ENCODE measurements at regions not wholly inside any gene's neighbourhood (a gene's known extent, or its start where the extent isn't known, plus 50 kb on each side); places are given as distances from the start of the nearest gene placed in this dataset.

DNA sequence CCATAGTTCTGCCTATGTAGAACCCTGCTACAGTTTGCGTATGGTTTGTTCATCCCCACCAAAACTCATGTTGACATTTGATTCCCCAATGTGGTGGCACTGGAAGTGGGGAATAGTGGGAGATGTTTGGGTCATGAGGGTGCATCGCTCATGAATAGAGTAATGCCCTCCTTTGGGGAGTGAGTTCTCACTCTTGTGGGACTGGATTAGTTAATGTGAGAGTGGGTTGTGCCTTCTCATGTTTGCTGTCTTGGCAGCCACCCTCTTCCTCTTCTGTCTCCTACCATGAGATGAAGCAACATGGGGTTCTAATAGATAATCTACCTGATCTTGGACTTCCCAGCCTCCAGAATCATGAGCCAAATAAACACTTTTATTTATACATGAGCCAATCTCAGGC is 237.2 kb upstream of the APCDD1 start:
- H3K27me3 ChIP-seq (ENCODE audit: control insufficient read depth in 3 of 3, insufficient read depth in 3 of 3, low read length in 2 of 3) = no peaks in the 10 kb centered on the region
- no peak overlapping the region for H3K27ac ChIP-seq (ENCODE audit: low read depth in 1 of 2, low read length in 1 of 2)
- ATAC-seq (ENCODE audit: insufficient read depth, low FRiP score) = no peak
- no peak for DNase-seq
- H3K4me1 ChIP-seq (ENCODE audit: control insufficient read depth in 5 of 5, insufficient read depth in 5 of 5, low read length in 5 of 5) = peaks cover 0 to 3% (median 0%) of the 10 kb centered on the region in 5 donors
- no peak overlapping the region for H3K9ac ChIP-seq (ENCODE audit: insufficient read depth in 1 of 2, low read length in 2 of 2)
- H3K9me3 ChIP-seq (ENCODE audit: control insufficient read depth in 4 of 4, insufficient read depth in 3 of 4, low read length in 3 of 4) = peaks cover 0 to 5% (median 3%) of the 10 kb centered on the region in 4 donors
- TF ChIP-seq, protein P1, sequence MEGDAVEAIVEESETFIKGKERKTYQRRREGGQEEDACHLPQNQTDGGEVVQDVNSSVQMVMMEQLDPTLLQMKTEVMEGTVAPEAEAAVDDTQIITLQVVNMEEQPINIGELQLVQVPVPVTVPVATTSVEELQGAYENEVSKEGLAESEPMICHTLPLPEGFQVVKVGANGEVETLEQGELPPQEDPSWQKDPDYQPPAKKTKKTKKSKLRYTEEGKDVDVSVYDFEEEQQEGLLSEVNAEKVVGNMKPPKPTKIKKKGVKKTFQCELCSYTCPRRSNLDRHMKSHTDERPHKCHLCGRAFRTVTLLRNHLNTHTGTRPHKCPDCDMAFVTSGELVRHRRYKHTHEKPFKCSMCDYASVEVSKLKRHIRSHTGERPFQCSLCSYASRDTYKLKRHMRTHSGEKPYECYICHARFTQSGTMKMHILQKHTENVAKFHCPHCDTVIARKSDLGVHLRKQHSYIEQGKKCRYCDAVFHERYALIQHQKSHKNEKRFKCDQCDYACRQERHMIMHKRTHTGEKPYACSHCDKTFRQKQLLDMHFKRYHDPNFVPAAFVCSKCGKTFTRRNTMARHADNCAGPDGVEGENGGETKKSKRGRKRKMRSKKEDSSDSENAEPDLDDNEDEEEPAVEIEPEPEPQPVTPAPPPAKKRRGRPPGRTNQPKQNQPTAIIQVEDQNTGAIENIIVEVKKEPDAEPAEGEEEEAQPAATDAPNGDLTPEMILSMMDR (IDR thresholded peaks at IDR 0.05; ENCODE audit: control extremely low read depth, extremely low read depth) = no peak
- no peaks in the 10 kb centered on the region for H3K36me3 ChIP-seq (ENCODE audit: control insufficient read depth in 4 of 4, insufficient read depth in 4 of 4, low read length in 4 of 4)
- H3K4me3 ChIP-seq = no peak overlapping the region
- WGBS, 2 donors = 63 to 75% methylated on average over 2 of the region's 2 CpGs

DNA sequence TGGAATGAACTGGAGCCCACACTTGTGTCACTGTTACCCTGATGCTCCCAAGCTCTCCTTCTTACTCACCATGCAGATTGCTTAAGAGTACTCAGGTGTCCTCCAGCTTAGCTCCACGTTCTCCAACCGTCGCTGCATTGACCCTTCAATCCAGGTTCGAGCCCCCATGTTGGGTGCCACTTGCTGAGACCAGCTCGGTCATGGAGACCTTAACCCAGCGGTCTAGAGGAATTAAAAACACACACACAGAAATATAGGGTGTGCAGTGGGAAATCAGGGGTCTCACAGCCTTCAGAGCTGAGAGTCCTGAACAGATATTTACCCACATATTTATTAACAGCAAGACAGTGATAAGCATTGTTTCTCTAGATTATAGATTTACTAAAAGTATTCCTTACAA is 229.1 kb upstream of the APCDD1 start:
- TF ChIP-seq, protein P1 (IDR thresholded peaks at IDR 0.05; ENCODE audit: control extremely low read depth, extremely low read depth) = no peak
- H3K4me3 ChIP-seq = no peak overlapping the region
- no peaks in the 10 kb centered on the region for H3K27me3 ChIP-seq (ENCODE audit: control insufficient read depth in 3 of 3, insufficient read depth in 3 of 3, low read length in 2 of 3)
- H3K9ac ChIP-seq (ENCODE audit: insufficient read depth in 1 of 2, low read length in 2 of 2) = no peak overlapping the region
- DNase-seq (no peak), ATAC-seq (ENCODE audit: insufficient read depth, low FRiP score) (no peak)
- peaks cover 2 to 8% (median 5%) of the 10 kb centered on the region in 4 donors for H3K9me3 ChIP-seq (ENCODE audit: control insufficient read depth in 4 of 4, insufficient read depth in 3 of 4, low read length in 3 of 4)
- peaks cover 0 to 6% (median 0%) of the 10 kb centered on the region in 5 donors for H3K4me1 ChIP-seq (ENCODE audit: control insufficient read depth in 5 of 5, insufficient read depth in 5 of 5, low read length in 5 of 5)
- no peak overlapping the region for H3K27ac ChIP-seq (ENCODE audit: low read depth in 1 of 2, low read length in 1 of 2)
- WGBS, 2 donors = 97 to 98% methylated on average over 6 of the region's 6 CpGs
- H3K36me3 ChIP-seq (ENCODE audit: control insufficient read depth in 4 of 4, insufficient read depth in 4 of 4, low read length in 4 of 4) = no peaks in the 10 kb centered on the region

DNA sequence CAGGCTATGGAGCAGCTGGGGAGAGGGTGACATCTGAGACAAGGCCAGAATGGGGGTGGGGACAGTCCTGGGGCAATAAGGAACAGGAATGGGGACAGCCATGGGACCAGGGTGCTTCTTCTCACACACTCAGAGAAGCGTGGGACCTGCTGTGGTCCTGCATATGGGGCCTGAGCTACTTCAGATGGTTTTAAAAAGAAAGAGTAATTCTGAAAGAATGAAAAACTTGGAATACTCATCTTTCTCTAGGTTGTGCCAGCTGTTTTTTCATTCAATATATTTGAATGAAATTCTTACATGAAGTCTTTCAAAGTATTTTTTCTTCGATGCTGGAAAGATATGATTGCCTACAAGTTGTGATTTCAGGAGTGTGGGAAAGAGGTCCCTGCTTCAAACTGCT is 227.5 kb upstream of the APCDD1 start:
- WGBS, 2 donors = 87 to 93% methylated on average over 2 of the region's 2 CpGs
- Histone ChIP-seq H3K27me3 (ENCODE audit: control insufficient read depth in 3 of 3, insufficient read depth in 3 of 3, low read length in 2 of 3) (no peaks in the 10 kb centered on the region), H3K9me3 (ENCODE audit: control insufficient read depth in 4 of 4, insufficient read depth in 3 of 4, low read length in 3 of 4) (peaks cover 0 to 8% (median 4%) of the 10 kb centered on the region in 4 donors), H3K36me3 (ENCODE audit: control insufficient read depth in 4 of 4, insufficient read depth in 4 of 4, low read length in 4 of 4) (no peaks in the 10 kb centered on the region), H3K27ac (ENCODE audit: low read depth in 1 of 2, low read length in 1 of 2) (no peak overlapping the region), H3K4me1 (ENCODE audit: control insufficient read depth in 5 of 5, insufficient read depth in 5 of 5, low read length in 5 of 5) (peaks cover 0 to 7% (median 2%) of the 10 kb centered on the region in 5 donors), H3K4me3 (no peak overlapping the region), H3K9ac (ENCODE audit: insufficient read depth in 1 of 2, low read length in 2 of 2) (no peak overlapping the region)
- ATAC-seq (ENCODE audit: insufficient read depth, low FRiP score) (no peak), DNase-seq (no peak)
- TF ChIP-seq, protein P1 (IDR thresholded peaks at IDR 0.05; ENCODE audit: control extremely low read depth, extremely low read depth) = no peak

DNA sequence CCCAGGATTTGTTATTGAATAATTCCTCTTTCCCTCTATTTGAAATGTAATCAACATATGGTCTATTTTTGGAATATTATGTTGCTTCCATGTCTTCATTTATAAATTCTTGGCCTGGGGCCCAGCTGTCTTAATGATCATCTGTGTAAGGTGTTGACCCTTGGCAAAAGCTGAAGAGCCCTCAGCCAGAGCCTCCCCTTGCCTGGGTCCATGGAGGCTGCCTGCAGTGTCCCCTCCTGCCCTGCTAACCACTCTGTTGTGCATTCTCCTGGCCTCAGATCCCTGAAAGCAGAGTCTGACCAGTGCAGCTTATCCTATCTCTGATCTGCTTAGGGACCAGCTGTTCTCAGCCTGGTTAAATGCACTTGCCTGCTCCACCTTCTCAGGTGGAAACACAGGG is 226.1 kb upstream of the APCDD1 start:
- DNase-seq (peak; percentile 73 to 91 (median 89)), ATAC-seq (ENCODE audit: insufficient read depth, low FRiP score) (no peak)
- H3K27me3 ChIP-seq (ENCODE audit: control insufficient read depth in 3 of 3, insufficient read depth in 3 of 3, low read length in 2 of 3) = no peaks in the 10 kb centered on the region
- no peak overlapping the region for H3K4me3 ChIP-seq
- peaks cover 0 to 8% (median 4%) of the 10 kb centered on the region in 4 donors for H3K9me3 ChIP-seq (ENCODE audit: control insufficient read depth in 4 of 4, insufficient read depth in 3 of 4, low read length in 3 of 4)
- peaks cover 0 to 9% (median 2%) of the 10 kb centered on the region in 5 donors for H3K4me1 ChIP-seq (ENCODE audit: control insufficient read depth in 5 of 5, insufficient read depth in 5 of 5, low read length in 5 of 5)
- H3K9ac ChIP-seq (ENCODE audit: insufficient read depth in 1 of 2, low read length in 2 of 2) = no peak overlapping the region
- no peak overlapping the region for H3K27ac ChIP-seq (ENCODE audit: low read depth in 1 of 2, low read length in 1 of 2)
- H3K36me3 ChIP-seq (ENCODE audit: control insufficient read depth in 4 of 4, insufficient read depth in 4 of 4, low read length in 4 of 4) = no peaks in the 10 kb centered on the region
- TF ChIP-seq, protein P1 (IDR thresholded peaks at IDR 0.05; ENCODE audit: control extremely low read depth, extremely low read depth) = no peak
